ENCODE measurements at regions not wholly inside any gene's neighbourhood (a gene's known extent, or its start where the extent isn't known, plus 50 kb on each side); places are given as distances from the start of the nearest gene placed in this dataset.

DNA sequence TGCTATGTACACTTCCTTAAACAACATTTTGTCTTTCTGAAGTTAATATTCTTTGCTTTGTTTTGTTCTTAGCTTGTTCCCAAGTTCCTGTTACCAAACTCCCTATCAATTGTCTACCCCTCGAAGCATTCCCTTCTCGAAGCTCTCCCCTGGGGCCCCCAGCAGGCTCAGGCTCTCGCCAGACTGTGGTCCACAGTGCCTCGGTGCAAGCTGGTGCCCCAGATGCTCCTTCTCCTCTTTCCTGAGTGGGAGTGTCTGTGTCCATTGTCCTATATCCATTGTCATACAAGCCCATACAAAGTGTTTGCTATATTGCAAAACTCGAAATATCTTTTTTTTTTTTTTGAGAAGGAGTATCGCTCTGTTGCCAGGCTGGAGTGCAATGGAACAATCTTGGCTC lies 51.7 kb upstream of the RTL6 start:
- DNase-seq = no peak

DNA sequence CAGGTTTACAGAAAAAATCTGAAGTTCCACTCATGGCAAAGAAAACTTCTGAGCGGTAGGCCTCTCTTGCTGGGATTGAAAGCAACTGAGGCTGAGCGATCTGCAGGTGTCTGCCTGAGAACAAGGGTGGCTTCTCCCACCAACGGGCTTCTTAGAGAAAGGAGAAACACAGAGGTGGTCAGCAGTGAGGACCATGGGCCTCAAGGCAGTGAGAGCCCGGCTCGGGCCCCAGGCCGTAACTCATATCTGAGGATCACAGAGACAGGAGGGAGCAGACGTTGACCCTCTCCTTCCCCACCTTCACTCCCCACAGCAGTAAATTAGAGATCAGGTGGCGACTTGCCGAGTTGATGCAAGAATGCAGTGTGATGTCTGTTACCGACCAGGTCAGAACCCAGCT lies 50.9 kb upstream of the RTL6 start:
- no peak for DNase-seq

Data from suppressor macrophage treated with lipopolysaccharide for 1 hour (primary cell).